Breast epithelium (tissue), 4 donors: ENCODE measurements at regions not wholly inside any gene's neighbourhood (a gene's known extent, or its start where the extent isn't known, plus 50 kb on each side); places are given as distances from the start of the nearest gene placed in this dataset.

ENCODE experiments used
- DNase-seq, 2 donors: peaks; one replicate each; pipeline ENCODE4 v3.0.0-alpha.2; 2019; ENCODE audit warnings: low spot score in 2 of 2
- H3K27ac ChIP-seq, 2 donors: fragments of 200-600 bp; sonication (generic) in 1 of 2; one replicate each; pipeline ENCODE4 v1.5.1; 2016 to 2019; ENCODE audit warnings: mild to moderate bottlenecking in 1 of 2
- H3K27me3 ChIP-seq, 2 donors: fragments of 200-600 bp; sonication (generic) in 1 of 2; one replicate each; pipeline versions ENCODE4 v1.5.1 to v1.6.0; 2017 to 2019; ENCODE audit warnings: control low read depth in 1 of 2, mild to moderate bottlenecking in 1 of 2
- H3K36me3 ChIP-seq: fragments of 200-600 bp; one replicate; pipeline ENCODE4 v1.5.1; 2019
- H3K4me1 ChIP-seq, 2 donors: fragments of 200-600 bp; sonication (generic); one replicate each; pipeline ENCODE4 v1.5.1; 2016 to 2019; ENCODE audit warnings: control low read depth in 1 of 2
- H3K4me3 ChIP-seq, 3 donors: fragments of 200-600 bp; sonication (generic); 1 replicate in 2 of 3; 2 replicates in 1 of 3; pipeline ENCODE4 v1.5.1; 2016 to 2019; ENCODE audit warnings: mild to moderate bottlenecking in 3 of 3, moderate library complexity in 2 of 3
- H3K9me3 ChIP-seq, 2 donors: fragments of 200-600 bp; sonication (generic) in 1 of 2; one replicate each; pipeline ENCODE4 v1.5.1; 2016 to 2019; ENCODE audit warnings: control low read depth in 1 of 2
- POLR2A ChIP-seq: fragments of 450-650 bp; IDR thresholded peaks from one replicate; pipeline ENCODE4 v1.6.1; 2016; ENCODE audit warnings: antibody characterized with exemption, mild to moderate bottlenecking, moderate library complexity
- POLR2AphosphoS5 ChIP-seq, 3 donors: sonication (generic); formaldehyde crosslinking; IDR thresholded peaks; one replicate each; pipeline ENCODE4 v1.6.1; 2017; ENCODE audit warnings: antibody characterized with exemption in 3 of 3
- intact Hi-C: fragments of 100-400 bp; cut with DNase I; formaldehyde crosslinking; loops from one replicate; pipeline ENCODE4 v1.15.1; 2023; ENCODE audit warnings: low total_unique reads
- TF ChIP-seq, protein P1 (sequence below), 3 donors: fragments of 450-650 bp; IDR thresholded peaks; one replicate each; pipeline ENCODE4 v1.5.1; 2016 to 2017; ENCODE audit warnings: antibody characterized with exemption in 3 of 3, mild to moderate bottlenecking in 3 of 3, moderate library complexity in 3 of 3

GRCh38 chr1:209382231-209383100 lies 201.0 kb upstream of the CAMK1G start:
- Histone ChIP-seq H3K27me3 (no peaks in the 10 kb centered on the region), H3K27ac (peak overlapping the region; percentile 48 to 53), H3K4me1 (no peaks in the 10 kb centered on the region), H3K4me3 (no peak overlapping the region), H3K36me3 (no peaks in the 10 kb centered on the region), H3K9me3 (no peaks in the 10 kb centered on the region)
- intact Hi-C loops = no loop called here
- TF ChIP-seq POLR2AphosphoS5 (IDR thresholded peaks at IDR 0.05) (no peak), POLR2A (no peak)
- TF ChIP-seq, protein P1, sequence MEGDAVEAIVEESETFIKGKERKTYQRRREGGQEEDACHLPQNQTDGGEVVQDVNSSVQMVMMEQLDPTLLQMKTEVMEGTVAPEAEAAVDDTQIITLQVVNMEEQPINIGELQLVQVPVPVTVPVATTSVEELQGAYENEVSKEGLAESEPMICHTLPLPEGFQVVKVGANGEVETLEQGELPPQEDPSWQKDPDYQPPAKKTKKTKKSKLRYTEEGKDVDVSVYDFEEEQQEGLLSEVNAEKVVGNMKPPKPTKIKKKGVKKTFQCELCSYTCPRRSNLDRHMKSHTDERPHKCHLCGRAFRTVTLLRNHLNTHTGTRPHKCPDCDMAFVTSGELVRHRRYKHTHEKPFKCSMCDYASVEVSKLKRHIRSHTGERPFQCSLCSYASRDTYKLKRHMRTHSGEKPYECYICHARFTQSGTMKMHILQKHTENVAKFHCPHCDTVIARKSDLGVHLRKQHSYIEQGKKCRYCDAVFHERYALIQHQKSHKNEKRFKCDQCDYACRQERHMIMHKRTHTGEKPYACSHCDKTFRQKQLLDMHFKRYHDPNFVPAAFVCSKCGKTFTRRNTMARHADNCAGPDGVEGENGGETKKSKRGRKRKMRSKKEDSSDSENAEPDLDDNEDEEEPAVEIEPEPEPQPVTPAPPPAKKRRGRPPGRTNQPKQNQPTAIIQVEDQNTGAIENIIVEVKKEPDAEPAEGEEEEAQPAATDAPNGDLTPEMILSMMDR (IDR thresholded peaks at IDR 0.05) = no peak
- no peak for DNase-seq

- TF ChIP-seq POLR2A (no peak), POLR2AphosphoS5 (IDR thresholded peaks at IDR 0.05) (no peak)
- TF ChIP-seq, protein P1 (IDR thresholded peaks at IDR 0.05) = no peak
- DNase-seq = no peak
- no peaks in the 10 kb centered on the region for H3K36me3 ChIP-seq
- peak overlapping the region; percentile 48 to 53 for H3K27ac ChIP-seq
- no peaks in the 10 kb centered on the region for H3K27me3 ChIP-seq
- no peaks in the 10 kb centered on the region for H3K4me1 ChIP-seq
- H3K4me3 ChIP-seq = peak overlapping the region in 2 of 3 donors; percentile 10 to 13
- no peaks in the 10 kb centered on the region for H3K9me3 ChIP-seq
- intact Hi-C loops = no loop called here
Observed at GRCh38 chr1:209383422-209383821, 200.1 kb upstream of the CAMK1G start.

DNA sequence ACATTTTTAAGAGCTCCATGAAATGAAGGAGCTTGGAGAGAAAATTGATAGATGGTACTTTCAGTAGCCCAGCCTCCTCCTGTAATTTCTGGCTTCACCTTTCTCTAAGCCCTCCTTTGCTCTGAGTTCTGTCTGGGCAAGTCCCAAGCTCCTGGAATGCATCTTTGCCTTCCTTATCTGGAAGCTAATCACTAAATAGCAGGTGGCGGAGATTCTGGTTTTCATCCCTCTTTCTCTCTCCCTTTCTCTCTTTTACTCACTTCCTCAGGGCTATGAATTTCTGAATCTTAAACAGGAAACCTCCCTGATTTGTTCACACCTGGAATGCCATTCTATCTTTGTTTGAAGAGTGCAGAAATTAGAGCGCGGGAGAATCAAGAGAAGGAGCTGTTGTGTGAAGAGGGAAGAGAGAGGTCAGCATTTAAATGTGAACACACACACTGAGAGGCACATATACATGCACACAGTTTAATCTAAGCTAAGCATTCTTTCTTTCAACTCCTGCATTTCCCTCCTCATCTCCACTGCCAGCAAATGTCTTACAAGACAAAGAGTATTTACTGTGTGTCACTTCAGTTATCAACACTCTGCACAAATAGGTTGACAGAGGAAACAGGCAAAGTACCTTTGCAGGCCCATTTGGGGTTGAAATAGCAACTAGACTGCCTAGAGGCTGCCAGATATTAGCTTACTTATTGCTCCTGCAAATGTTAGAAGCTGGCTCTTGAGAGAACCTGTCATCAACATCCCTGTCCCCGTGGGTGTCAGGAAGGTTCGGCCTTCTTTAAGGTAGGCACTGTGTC lies 199.4 kb upstream of the CAMK1G start:
- H3K27me3 ChIP-seq = no peaks in the 10 kb centered on the region
- no peak overlapping the region for H3K4me3 ChIP-seq
- no peaks in the 10 kb centered on the region for H3K4me1 ChIP-seq
- no peaks in the 10 kb centered on the region for H3K36me3 ChIP-seq
- DNase-seq = no peak
- intact Hi-C loops = no loop called here
- peak overlapping the region; percentile 48 to 70 for H3K27ac ChIP-seq
- no peaks in the 10 kb centered on the region for H3K9me3 ChIP-seq
- no peak for TF ChIP-seq POLR2AphosphoS5 (IDR thresholded peaks at IDR 0.05)
- TF ChIP-seq, protein P1 (IDR thresholded peaks at IDR 0.05) = no peak
- no peak for TF ChIP-seq POLR2A

DNA sequence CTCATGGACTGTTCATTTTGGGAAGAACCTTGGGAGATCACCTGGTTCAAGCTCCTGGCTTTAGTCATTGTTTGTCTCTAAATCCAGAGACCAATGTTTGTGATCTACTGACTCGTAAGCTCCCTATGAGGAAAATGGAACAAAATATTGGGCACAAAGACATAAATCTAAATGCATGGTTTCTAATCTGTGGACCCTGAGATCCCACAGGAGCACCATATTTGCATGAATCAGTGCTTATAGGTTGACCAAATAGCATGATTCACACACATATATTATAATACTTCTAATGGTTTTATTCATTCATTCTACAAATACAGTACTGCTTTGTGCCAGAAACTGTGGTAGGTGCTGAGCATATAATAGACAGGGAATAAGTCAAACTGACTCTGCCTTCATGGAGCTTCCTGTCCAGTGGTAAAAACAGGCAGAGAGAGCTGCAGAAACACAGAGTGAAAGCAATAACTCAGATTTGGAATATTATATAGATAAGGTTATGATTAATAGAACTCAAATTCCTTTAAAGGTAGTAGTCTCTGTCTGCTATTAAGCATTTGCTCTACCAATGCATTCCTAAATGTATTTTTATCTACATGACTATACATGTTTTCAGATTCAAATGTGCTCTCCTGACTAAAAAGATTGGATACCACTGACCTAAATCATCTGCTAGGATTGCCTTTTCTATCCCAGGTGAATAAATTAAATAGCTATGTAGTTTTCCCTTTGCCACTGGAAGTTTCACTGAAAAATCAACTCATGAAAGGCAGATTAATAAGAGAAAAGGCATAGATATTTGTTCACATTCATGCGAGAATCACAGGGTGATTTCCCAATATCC lies 198.6 kb upstream of the CAMK1G start:
- no peak overlapping the region for H3K4me3 ChIP-seq
- DNase-seq = no peak
- no peaks in the 10 kb centered on the region for H3K27me3 ChIP-seq
- H3K36me3 ChIP-seq = no peaks in the 10 kb centered on the region
- H3K27ac ChIP-seq = peak overlapping the region; percentile 48 to 70
- no peak for TF ChIP-seq POLR2A
- TF ChIP-seq, protein P1 (IDR thresholded peaks at IDR 0.05) = no peak
- no peaks in the 10 kb centered on the region for H3K9me3 ChIP-seq
- intact Hi-C loops = no loop called here
- no peaks in the 10 kb centered on the region for H3K4me1 ChIP-seq
